Mucosa of stomach (tissue), 1 donor: ENCODE measurements at regions not wholly inside any gene's neighbourhood (a gene's known extent, or its start where the extent isn't known, plus 50 kb on each side); places are given as distances from the start of the nearest gene placed in this dataset.
"Not testable (repeated sequence)": the region's sequence is repeated elsewhere in the genome, so short reads cannot be mapped to it uniquely, and the experiment has no call there.

Experiments
- H3K27me3 ChIP-seq: one replicate; pipeline ENCODE4 v1.7.0; 2013; ENCODE audit warnings: mild to moderate bottlenecking, low read length; ENCODE audit not compliant: control insufficient read depth, insufficient read depth
- H3K36me3 ChIP-seq: one replicate; pipeline ENCODE4 v1.7.0; 2013; ENCODE audit warnings: low read length; ENCODE audit not compliant: control insufficient read depth, insufficient read depth
- H3K4me1 ChIP-seq: one replicate; pipeline ENCODE4 v1.7.0; 2013; ENCODE audit warnings: mild to moderate bottlenecking, low read length; ENCODE audit not compliant: control insufficient read depth, insufficient read depth
- H3K4me3 ChIP-seq: one replicate; pipeline ENCODE4 v1.7.0; 2013; ENCODE audit warnings: low read length
- H3K9ac ChIP-seq: one replicate; pipeline ENCODE4 v1.7.0; 2013; ENCODE audit warnings: mild to moderate bottlenecking, low read length, moderate library complexity
- H3K9me3 ChIP-seq: one replicate; pipeline ENCODE4 v1.7.0; 2013; ENCODE audit warnings: mild to moderate bottlenecking, low read length, moderate library complexity; ENCODE audit not compliant: control insufficient read depth
- donor health status: Pancreatic carcinoma.

GRCh38 chr7:29747645-29748245, 58.6 kb upstream of the WIPF3 start:
- H3K4me3 ChIP-seq, H3K4me1 ChIP-seq, H3K27me3 ChIP-seq, H3K9me3 ChIP-seq, H3K36me3 ChIP-seq, H3K9ac ChIP-seq: not testable (repeated sequence)

- Histone ChIP-seq H3K4me3 (no peak overlapping the region), H3K9ac (no peak overlapping the region), H3K4me1 (no peaks in the 10 kb centered on the region), H3K27me3 (no peaks in the 10 kb centered on the region), H3K9me3 (no peaks in the 10 kb centered on the region), H3K36me3 (no peaks in the 10 kb centered on the region)
Measured at GRCh38 chr7:29748286-29749099, 57.8 kb upstream of the WIPF3 start.

GRCh38 chr7:29749701-29750321, 56.5 kb upstream of the WIPF3 start:
- Histone ChIP-seq H3K36me3 (no peaks in the 10 kb centered on the region), H3K27me3 (no peaks in the 10 kb centered on the region), H3K9me3 (no peaks in the 10 kb centered on the region), H3K4me1 (no peaks in the 10 kb centered on the region), H3K9ac (no peak overlapping the region), H3K4me3 (no peak overlapping the region)

GRCh38 chr7:29750373-29750940, 55.9 kb upstream of the WIPF3 start:
- H3K9me3 ChIP-seq, H3K9ac ChIP-seq, H3K36me3 ChIP-seq, H3K4me1 ChIP-seq, H3K4me3 ChIP-seq, H3K27me3 ChIP-seq: not testable (repeated sequence)

GRCh38 chr7:29751012-29751411, 55.3 kb upstream of the WIPF3 start:
- not testable (repeated sequence) for H3K27me3 ChIP-seq, H3K36me3 ChIP-seq, H3K9me3 ChIP-seq, H3K4me3 ChIP-seq, H3K9ac ChIP-seq, H3K4me1 ChIP-seq

GRCh38 chr7:29754874-29755490, 51.3 kb upstream of the WIPF3 start:
- no peaks in the 10 kb centered on the region for H3K27me3 ChIP-seq
- H3K36me3 ChIP-seq: no peaks in the 10 kb centered on the region
- H3K4me3 ChIP-seq: no peak overlapping the region
- H3K9ac ChIP-seq: no peak overlapping the region
- no peaks in the 10 kb centered on the region for H3K4me1 ChIP-seq
- no peaks in the 10 kb centered on the region for H3K9me3 ChIP-seq
